ENCODE measurements at regions not wholly inside any gene's neighbourhood (a gene's known extent, or its start where the extent isn't known, plus 50 kb on each side); places are given as distances from the start of the nearest gene placed in this dataset.

GRCh38 chr4:129213692-129214091, 117.7 kb downstream of the C4orf33 start:
- Histone ChIP-seq H3K9me3 (ENCODE audit: insufficient read depth, low read length) (no peaks in the 10 kb centered on the region), H3K4me3 (ENCODE audit: insufficient read length, low read depth) (no peak overlapping the region), H3K36me3 (ENCODE audit: insufficient read depth, insufficient read length, low read length) (no peaks in the 10 kb centered on the region), H3K27me3 (ENCODE audit: insufficient read depth, insufficient read length) (no peaks in the 10 kb centered on the region), H3K9ac (ENCODE audit: insufficient read length, low read depth) (no peak overlapping the region), H3K4me1 (ENCODE audit: insufficient read depth, insufficient read length) (no peaks in the 10 kb centered on the region)
- TF ChIP-seq ZNF274 (IDR thresholded peaks at IDR 0.05; ENCODE audit: low read depth, low read length) (no peak), SUZ12 (IDR thresholded peaks at IDR 0.05; ENCODE audit: extremely low read depth, insufficient read depth, insufficient read length) (no peak), YY1 (IDR thresholded peaks at IDR 0.05; ENCODE audit: insufficient read depth, insufficient read length) (no peak)
- DNase-seq (ENCODE audit: low read depth, low spot score): no peak

- H3K36me3 ChIP-seq (ENCODE audit: insufficient read depth, insufficient read length, low read length): no peaks in the 10 kb centered on the region
- H3K27me3 ChIP-seq (ENCODE audit: insufficient read depth, insufficient read length): no peaks in the 10 kb centered on the region
- no peaks in the 10 kb centered on the region for H3K4me1 ChIP-seq (ENCODE audit: insufficient read depth, insufficient read length)
- H3K9me3 ChIP-seq (ENCODE audit: insufficient read depth, low read length): no peaks in the 10 kb centered on the region
- TF ChIP-seq YY1 (IDR thresholded peaks at IDR 0.05; ENCODE audit: insufficient read depth, insufficient read length) (no peak), SUZ12 (IDR thresholded peaks at IDR 0.05; ENCODE audit: extremely low read depth, insufficient read depth, insufficient read length) (no peak), ZNF274 (IDR thresholded peaks at IDR 0.05; ENCODE audit: low read depth, low read length) (no peak)
- H3K4me3 ChIP-seq (ENCODE audit: insufficient read length, low read depth): no peak overlapping the region
- no peak overlapping the region for H3K9ac ChIP-seq (ENCODE audit: insufficient read length, low read depth)
- DNase-seq (ENCODE audit: low read depth, low spot score): no peak
Measured at GRCh38 chr4:129218360-129218759, 122.4 kb downstream of the C4orf33 start.

- H3K4me1 ChIP-seq (ENCODE audit: insufficient read depth, insufficient read length): no peaks in the 10 kb centered on the region
- no peak overlapping the region for H3K4me3 ChIP-seq (ENCODE audit: insufficient read length, low read depth)
- no peaks in the 10 kb centered on the region for H3K9me3 ChIP-seq (ENCODE audit: insufficient read depth, low read length)
- H3K9ac ChIP-seq (ENCODE audit: insufficient read length, low read depth): no peak overlapping the region
- H3K27me3 ChIP-seq (ENCODE audit: insufficient read depth, insufficient read length): no peaks in the 10 kb centered on the region
- TF ChIP-seq YY1 (IDR thresholded peaks at IDR 0.05; ENCODE audit: insufficient read depth, insufficient read length): no peak
- no peak for TF ChIP-seq ZNF274 (IDR thresholded peaks at IDR 0.05; ENCODE audit: low read depth, low read length)
- no peak for TF ChIP-seq SUZ12 (IDR thresholded peaks at IDR 0.05; ENCODE audit: extremely low read depth, insufficient read depth, insufficient read length)
- no peak for DNase-seq (ENCODE audit: low read depth, low spot score)
- H3K36me3 ChIP-seq (ENCODE audit: insufficient read depth, insufficient read length, low read length): no peaks in the 10 kb centered on the region
Measured at GRCh38 chr4:129218897-129219296, 122.9 kb downstream of the C4orf33 start.

GRCh38 chr4:129220254-129220653, 124.3 kb downstream of the C4orf33 start:
- no peaks in the 10 kb centered on the region for H3K36me3 ChIP-seq (ENCODE audit: insufficient read depth, insufficient read length, low read length)
- TF ChIP-seq SUZ12 (IDR thresholded peaks at IDR 0.05; ENCODE audit: extremely low read depth, insufficient read depth, insufficient read length): no peak
- no peak for TF ChIP-seq YY1 (IDR thresholded peaks at IDR 0.05; ENCODE audit: insufficient read depth, insufficient read length)
- no peak for TF ChIP-seq ZNF274 (IDR thresholded peaks at IDR 0.05; ENCODE audit: low read depth, low read length)
- no peaks in the 10 kb centered on the region for H3K9me3 ChIP-seq (ENCODE audit: insufficient read depth, low read length)
- H3K4me1 ChIP-seq (ENCODE audit: insufficient read depth, insufficient read length): no peaks in the 10 kb centered on the region
- no peak for DNase-seq (ENCODE audit: low read depth, low spot score)
- no peak overlapping the region for H3K9ac ChIP-seq (ENCODE audit: insufficient read length, low read depth)
- H3K4me3 ChIP-seq (ENCODE audit: insufficient read length, low read depth): no peak overlapping the region
- no peaks in the 10 kb centered on the region for H3K27me3 ChIP-seq (ENCODE audit: insufficient read depth, insufficient read length)

- Histone ChIP-seq H3K9me3 (ENCODE audit: insufficient read depth, low read length) (no peaks in the 10 kb centered on the region), H3K9ac (ENCODE audit: insufficient read length, low read depth) (no peak overlapping the region), H3K4me3 (ENCODE audit: insufficient read length, low read depth) (no peak overlapping the region), H3K4me1 (ENCODE audit: insufficient read depth, insufficient read length) (no peaks in the 10 kb centered on the region), H3K36me3 (ENCODE audit: insufficient read depth, insufficient read length, low read length) (no peaks in the 10 kb centered on the region), H3K27me3 (ENCODE audit: insufficient read depth, insufficient read length) (no peaks in the 10 kb centered on the region)
- TF ChIP-seq YY1 (IDR thresholded peaks at IDR 0.05; ENCODE audit: insufficient read depth, insufficient read length): no peak
- TF ChIP-seq ZNF274 (IDR thresholded peaks at IDR 0.05; ENCODE audit: low read depth, low read length): no peak
- no peak for TF ChIP-seq SUZ12 (IDR thresholded peaks at IDR 0.05; ENCODE audit: extremely low read depth, insufficient read depth, insufficient read length)
- no peak for DNase-seq (ENCODE audit: low read depth, low spot score)
Measured at GRCh38 chr4:129223945-129224344, 128.0 kb downstream of the C4orf33 start.

GRCh38 chr4:129230846-129231245, 134.9 kb downstream of the C4orf33 start:
- Histone ChIP-seq H3K27me3 (ENCODE audit: insufficient read depth, insufficient read length) (no peaks in the 10 kb centered on the region), H3K36me3 (ENCODE audit: insufficient read depth, insufficient read length, low read length) (no peaks in the 10 kb centered on the region), H3K4me1 (ENCODE audit: insufficient read depth, insufficient read length) (no peaks in the 10 kb centered on the region), H3K9me3 (ENCODE audit: insufficient read depth, low read length) (no peaks in the 10 kb centered on the region), H3K4me3 (ENCODE audit: insufficient read length, low read depth) (no peak overlapping the region), H3K9ac (ENCODE audit: insufficient read length, low read depth) (no peak overlapping the region)
- no peak for DNase-seq (ENCODE audit: low read depth, low spot score)
- no peak for TF ChIP-seq SUZ12 (IDR thresholded peaks at IDR 0.05; ENCODE audit: extremely low read depth, insufficient read depth, insufficient read length)
- TF ChIP-seq ZNF274 (IDR thresholded peaks at IDR 0.05; ENCODE audit: low read depth, low read length): no peak
- no peak for TF ChIP-seq YY1 (IDR thresholded peaks at IDR 0.05; ENCODE audit: insufficient read depth, insufficient read length)

GRCh38 chr4:129231945-129232588, 136.1 kb downstream of the C4orf33 start:
- TF ChIP-seq YY1 (IDR thresholded peaks at IDR 0.05; ENCODE audit: insufficient read depth, insufficient read length) (no peak), SUZ12 (IDR thresholded peaks at IDR 0.05; ENCODE audit: extremely low read depth, insufficient read depth, insufficient read length) (no peak), ZNF274 (IDR thresholded peaks at IDR 0.05; ENCODE audit: low read depth, low read length) (no peak)
- Histone ChIP-seq H3K9ac (ENCODE audit: insufficient read length, low read depth) (no peak overlapping the region), H3K4me1 (ENCODE audit: insufficient read depth, insufficient read length) (no peaks in the 10 kb centered on the region), H3K9me3 (ENCODE audit: insufficient read depth, low read length) (no peaks in the 10 kb centered on the region), H3K36me3 (ENCODE audit: insufficient read depth, insufficient read length, low read length) (no peaks in the 10 kb centered on the region), H3K4me3 (ENCODE audit: insufficient read length, low read depth) (no peak overlapping the region), H3K27me3 (ENCODE audit: insufficient read depth, insufficient read length) (no peaks in the 10 kb centered on the region)
- DNase-seq (ENCODE audit: low read depth, low spot score): no peak
